PC-3 (cell line): ENCODE measurements at regions not wholly inside any gene's neighbourhood (a gene's known extent, or its start where the extent isn't known, plus 50 kb on each side); places are given as distances from the start of the nearest gene placed in this dataset.

ENCODE experiments used
- ATAC-seq: fragments of 200-7000 bp; cut with Tn5 transposase; 2 replicates; pipeline ENCODE4 v1.9.1; 2020; ENCODE audit warnings: mild to moderate bottlenecking, moderate library complexity
- BruUV-seq: library from RNA; stranded (reverse); fragments of 400-500 nt; replicated peaks from 2 replicates; lab custom pipeline; 2021; lab: Mats Ljungman, UMichigan
- CTCF ChIA-PET: fragments of 300-600 bp; sonication (Branson Sonifier 250); formaldehyde crosslinking; loops from one replicate; lab custom pipeline; 2022; ENCODE audit warnings: antibody characterized with exemption; lab: Charles Lee
- POLR2A ChIA-PET: fragments of 300-600 bp; sonication (Branson Sonifier 250); formaldehyde crosslinking; loops from one replicate; lab custom pipeline; 2022; ENCODE audit warnings: antibody characterized with exemption; ENCODE audit not compliant: unreplicated experiment; lab: Charles Lee
- DNase-seq: peaks from one replicate; pipeline ENCODE4 v3.0.0-alpha.2; 2015
- H2AFZ ChIP-seq: fragments of 300-600 bp; sonication (generic); 2 replicates; pipeline ENCODE4 v1.6.0; 2016; ENCODE audit warnings: antibody characterized with exemption, low read length
- H3F3A ChIP-seq: fragments of 300-600 bp; sonication (generic); one replicate; pipeline ENCODE4 v1.6.0; 2017; ENCODE audit warnings: antibody characterized with exemption, low read length, control low read depth, mild to moderate bottlenecking; ENCODE audit not compliant: unreplicated experiment
- H3K27ac ChIP-seq: fragments of 300-600 bp; sonication (generic); 2 replicates; pipeline ENCODE4 v1.5.1; 2016; ENCODE audit warnings: mild to moderate bottlenecking, low read length
- H3K27me3 ChIP-seq: fragments of 300-600 bp; sonication (generic); 2 replicates; pipeline ENCODE4 v1.6.1; 2016; ENCODE audit warnings: low read length, mixed read lengths
- H3K36me3 ChIP-seq: fragments of 300-600 bp; sonication (generic); 2 replicates; pipeline ENCODE4 v1.6.1; 2016; ENCODE audit warnings: low read depth, mixed run types, low read length, mixed read lengths
- H3K4me1 ChIP-seq: fragments of 300-600 bp; sonication (generic); 2 replicates; pipeline ENCODE4 v1.5.1; 2016; ENCODE audit warnings: low read length; ENCODE audit not compliant: insufficient read depth
- H3K4me2 ChIP-seq: fragments of 300-600 bp; sonication (generic); 2 replicates; pipeline ENCODE4 v1.6.0; 2016; ENCODE audit warnings: low read length
- H3K4me3 ChIP-seq: fragments of 300-600 bp; sonication (generic); 2 replicates; pipeline ENCODE4 v1.5.1; 2016; ENCODE audit warnings: mild to moderate bottlenecking, low read length, mixed read lengths
- H3K79me2 ChIP-seq: fragments of 300-600 bp; sonication (generic); 2 replicates; pipeline ENCODE4 v1.6.1; 2017; ENCODE audit warnings: low read length, mixed read lengths
- H3K9ac ChIP-seq: fragments of 300-600 bp; sonication (generic); 2 replicates; pipeline ENCODE4 v1.6.0; 2016; ENCODE audit warnings: mild to moderate bottlenecking, low read length
- H3K9me2 ChIP-seq: fragments of 300-600 bp; sonication (generic); replicated peaks from 2 replicates; pipeline ENCODE4 v1.6.1; 2016; ENCODE audit warnings: mixed run types, low read length, mixed read lengths
- H3K9me3 ChIP-seq: fragments of 300-600 bp; sonication (generic); 2 replicates; pipeline ENCODE4 v1.6.1; 2016; ENCODE audit warnings: low read length, mixed read lengths
- H4K20me1 ChIP-seq: fragments of 300-600 bp; sonication (generic); 2 replicates; pipeline ENCODE4 v1.6.1; 2016; ENCODE audit warnings: low read length, mixed read lengths
- EZH2 ChIP-seq: fragments of 300-600 bp; sonication (generic); IDR thresholded peaks from one replicate; pipeline ENCODE4 v1.6.1; 2017; ENCODE audit warnings: antibody characterized with exemption, mild to moderate bottlenecking, low read length; ENCODE audit not compliant: unreplicated experiment
- EZH2phosphoT487 ChIP-seq: fragments of 300-600 bp; sonication (generic); IDR thresholded peaks from 2 replicates; pipeline ENCODE4 v1.6.1; 2018; ENCODE audit warnings: mild to moderate bottlenecking, antibody characterized with exemption, low read length, borderline replicate concordance
- intact Hi-C: fragments of 100-400 bp; cut with micrococcal nuclease; formaldehyde crosslinking; loops from 2 replicates; pipeline ENCODE4 v1.9.0; 2023
- TF ChIP-seq, protein P1 (sequence below): fragments of 300-600 bp; sonication (generic); conservative IDR thresholded peaks from 2 replicates; pipeline ENCODE4 v1.5.1; 2017; ENCODE audit warnings: antibody characterized with exemption, low read depth, mild to moderate bottlenecking, low read length

DNA sequence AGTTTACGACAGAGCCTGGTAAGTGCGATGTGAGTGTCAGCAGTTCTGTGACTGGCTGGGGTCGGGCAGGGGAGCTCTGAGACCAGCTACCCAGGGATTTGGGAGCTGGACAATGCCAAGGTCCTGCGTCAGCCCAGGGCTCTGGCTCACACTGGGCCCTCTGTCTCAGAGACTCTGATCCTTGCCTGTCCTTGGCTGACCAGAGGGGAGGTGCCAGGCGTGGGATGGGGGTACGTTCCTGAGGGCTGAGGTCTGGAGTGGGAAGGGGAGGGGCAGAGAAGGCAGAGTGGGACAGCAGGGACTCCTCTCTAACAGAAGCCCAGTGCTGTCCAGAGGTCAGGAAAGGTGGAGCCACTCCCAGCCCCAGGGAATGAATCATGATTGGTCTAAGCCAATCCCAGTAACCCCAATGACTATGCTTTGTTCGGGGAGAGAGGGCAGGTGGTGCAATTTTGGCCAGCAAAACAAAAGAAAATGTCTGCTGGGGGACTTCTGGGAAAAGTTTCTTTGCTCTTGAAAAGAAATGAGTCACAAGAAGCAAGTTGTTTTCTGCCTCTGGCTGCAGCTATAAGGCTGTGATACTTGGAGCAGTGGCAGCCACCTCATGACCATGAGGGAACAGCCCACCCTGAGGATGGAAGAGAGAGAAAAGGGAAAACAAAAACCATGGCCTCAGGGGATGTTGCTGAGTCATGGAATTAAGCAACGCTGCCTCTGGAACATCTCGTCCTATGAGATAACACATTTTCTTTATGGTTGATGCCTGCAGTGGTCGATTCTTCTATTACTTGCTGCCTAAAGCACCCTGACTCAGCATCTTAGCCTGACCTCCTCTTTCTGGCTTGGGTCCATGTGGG lies 108.3 kb downstream of the CHST1 start:
- H3K4me1 ChIP-seq, result no peaks in the 10 kb centered on the region
- intact Hi-C loops, result no loop called here
- no peak overlapping the region for H3K9ac ChIP-seq
- H3K36me3 ChIP-seq, result no peaks in the 10 kb centered on the region
- no TSS peak for BruUV-seq
- no peaks in the 10 kb centered on the region for H3K9me2 ChIP-seq
- H3K9me3 ChIP-seq, result no peaks in the 10 kb centered on the region
- H2AFZ ChIP-seq, result no peak overlapping the region
- ChIA-PET CTCF (no interaction called here), POLR2A (no interaction called here)
- H3K79me2 ChIP-seq, result no peaks in the 10 kb centered on the region
- TF ChIP-seq, protein P1, sequence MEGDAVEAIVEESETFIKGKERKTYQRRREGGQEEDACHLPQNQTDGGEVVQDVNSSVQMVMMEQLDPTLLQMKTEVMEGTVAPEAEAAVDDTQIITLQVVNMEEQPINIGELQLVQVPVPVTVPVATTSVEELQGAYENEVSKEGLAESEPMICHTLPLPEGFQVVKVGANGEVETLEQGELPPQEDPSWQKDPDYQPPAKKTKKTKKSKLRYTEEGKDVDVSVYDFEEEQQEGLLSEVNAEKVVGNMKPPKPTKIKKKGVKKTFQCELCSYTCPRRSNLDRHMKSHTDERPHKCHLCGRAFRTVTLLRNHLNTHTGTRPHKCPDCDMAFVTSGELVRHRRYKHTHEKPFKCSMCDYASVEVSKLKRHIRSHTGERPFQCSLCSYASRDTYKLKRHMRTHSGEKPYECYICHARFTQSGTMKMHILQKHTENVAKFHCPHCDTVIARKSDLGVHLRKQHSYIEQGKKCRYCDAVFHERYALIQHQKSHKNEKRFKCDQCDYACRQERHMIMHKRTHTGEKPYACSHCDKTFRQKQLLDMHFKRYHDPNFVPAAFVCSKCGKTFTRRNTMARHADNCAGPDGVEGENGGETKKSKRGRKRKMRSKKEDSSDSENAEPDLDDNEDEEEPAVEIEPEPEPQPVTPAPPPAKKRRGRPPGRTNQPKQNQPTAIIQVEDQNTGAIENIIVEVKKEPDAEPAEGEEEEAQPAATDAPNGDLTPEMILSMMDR, result no peak
- TF ChIP-seq EZH2, result no peak
- no peak for TF ChIP-seq EZH2phosphoT487
- peaks cover 33% of the 10 kb centered on the region for H3K27me3 ChIP-seq
- H3K4me2 ChIP-seq, result no peak overlapping the region
- DNase-seq (peak; percentile 10), ATAC-seq (no peak)
- H3K4me3 ChIP-seq, result no peak overlapping the region
- no peaks in the 10 kb centered on the region for H3F3A ChIP-seq
- no peaks in the 10 kb centered on the region for H4K20me1 ChIP-seq
- H3K27ac ChIP-seq, result no peak overlapping the region

DNA sequence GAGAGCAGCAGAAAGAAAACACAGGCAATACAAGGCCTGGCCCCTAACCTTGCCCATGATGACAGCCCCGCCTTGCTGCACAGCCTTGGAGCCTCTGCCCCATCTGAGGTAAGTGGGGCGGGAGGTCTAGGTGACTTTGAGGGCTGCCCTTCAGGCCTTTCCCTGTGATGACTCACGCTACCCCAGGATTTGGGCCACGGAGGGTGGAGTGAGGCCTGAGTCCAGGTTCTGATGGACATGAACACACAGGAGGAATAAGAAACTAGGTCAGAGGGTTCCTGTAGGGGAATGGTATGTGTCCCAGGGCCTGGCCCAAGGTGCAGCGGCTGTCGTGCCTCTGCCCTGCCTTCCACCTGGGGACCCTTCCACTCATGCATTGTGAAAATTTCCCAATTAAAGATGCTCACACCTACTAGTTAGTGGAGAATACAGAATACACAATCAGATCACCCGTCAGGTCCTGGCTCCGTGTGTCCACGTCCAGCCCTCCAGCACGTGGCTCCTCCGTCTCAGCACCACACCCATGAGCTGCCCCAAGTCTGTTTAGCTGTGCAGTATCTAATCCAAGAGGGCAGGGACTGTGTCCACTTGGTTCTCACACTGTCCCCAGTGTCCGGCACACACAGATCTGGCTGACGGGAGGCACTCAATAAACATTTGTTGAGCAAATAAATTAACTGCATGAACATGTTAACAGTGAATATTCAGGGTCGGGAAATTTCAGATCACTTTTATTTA lies 111.0 kb downstream of the CHST1 start:
- Histone ChIP-seq H3K9me3 (no peaks in the 10 kb centered on the region), H3K79me2 (no peaks in the 10 kb centered on the region), H3K27me3 (peaks cover 37% of the 10 kb centered on the region), H4K20me1 (no peaks in the 10 kb centered on the region), H3F3A (no peaks in the 10 kb centered on the region), H3K36me3 (no peaks in the 10 kb centered on the region), H3K4me1 (no peaks in the 10 kb centered on the region), H3K4me2 (no peak overlapping the region), H3K4me3 (no peak overlapping the region), H3K27ac (no peak overlapping the region), H2AFZ (no peak overlapping the region), H3K9me2 (no peaks in the 10 kb centered on the region), H3K9ac (no peak overlapping the region)
- TF ChIP-seq, protein P1, result no peak
- TF ChIP-seq EZH2phosphoT487, result no peak
- no peak for TF ChIP-seq EZH2
- no TSS peak for BruUV-seq
- ATAC-seq (no peak), DNase-seq (no peak)
- intact Hi-C loops, result no loop called here
- ChIA-PET POLR2A (no interaction called here), CTCF (no interaction called here)
